GM13976 (cell line): ENCODE measurements at regions not wholly inside any gene's neighbourhood (a gene's known extent, or its start where the extent isn't known, plus 50 kb on each side); places are given as distances from the start of the nearest gene placed in this dataset.

Experiments used
- DNase-seq: peaks from one replicate; pipeline ENCODE4 v3.0.0; 2012; ENCODE audit warnings: low spot score
- in situ Hi-C: fragments of 300-500 bp; cut with MboI; formaldehyde crosslinking; loops from one replicate; pipeline ENCODE4 v1.12.0; 2022; ENCODE audit warnings: low sequenced_read_pairs, mixed read lengths, inconsistent platforms; ENCODE audit not compliant: unreplicated experiment
- TF ChIP-seq, protein P1 (sequence below): IDR thresholded peaks from 2 replicates; pipeline ENCODE4 v1.5.1; 2012; ENCODE audit warnings: borderline replicate concordance, mild to moderate bottlenecking; ENCODE audit not compliant: insufficient read depth; ENCODE audit errors: extremely low read depth, missing control alignments, control extremely low read depth

DNA sequence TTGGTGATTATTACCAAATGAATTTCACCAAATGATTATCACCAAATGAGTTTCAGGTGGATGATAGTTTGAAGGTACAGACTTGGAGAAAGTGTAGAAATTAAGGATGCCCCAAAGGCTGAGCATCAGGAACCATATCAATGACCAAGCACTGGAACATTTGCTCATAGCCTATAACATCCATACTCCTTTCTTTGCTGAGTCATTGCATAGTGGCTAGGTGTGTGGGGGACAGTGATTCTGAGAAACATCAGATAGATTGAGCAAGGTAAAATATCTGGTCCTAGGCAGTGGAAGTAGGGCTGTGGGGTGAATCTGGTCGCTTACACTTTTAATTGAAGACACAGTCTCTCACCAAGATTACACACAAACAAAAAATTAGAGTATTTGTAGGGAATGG lies 1362.5 kb upstream of the PABPC4L start:
- in situ Hi-C loops, result no loop called here
- TF ChIP-seq, protein P1, sequence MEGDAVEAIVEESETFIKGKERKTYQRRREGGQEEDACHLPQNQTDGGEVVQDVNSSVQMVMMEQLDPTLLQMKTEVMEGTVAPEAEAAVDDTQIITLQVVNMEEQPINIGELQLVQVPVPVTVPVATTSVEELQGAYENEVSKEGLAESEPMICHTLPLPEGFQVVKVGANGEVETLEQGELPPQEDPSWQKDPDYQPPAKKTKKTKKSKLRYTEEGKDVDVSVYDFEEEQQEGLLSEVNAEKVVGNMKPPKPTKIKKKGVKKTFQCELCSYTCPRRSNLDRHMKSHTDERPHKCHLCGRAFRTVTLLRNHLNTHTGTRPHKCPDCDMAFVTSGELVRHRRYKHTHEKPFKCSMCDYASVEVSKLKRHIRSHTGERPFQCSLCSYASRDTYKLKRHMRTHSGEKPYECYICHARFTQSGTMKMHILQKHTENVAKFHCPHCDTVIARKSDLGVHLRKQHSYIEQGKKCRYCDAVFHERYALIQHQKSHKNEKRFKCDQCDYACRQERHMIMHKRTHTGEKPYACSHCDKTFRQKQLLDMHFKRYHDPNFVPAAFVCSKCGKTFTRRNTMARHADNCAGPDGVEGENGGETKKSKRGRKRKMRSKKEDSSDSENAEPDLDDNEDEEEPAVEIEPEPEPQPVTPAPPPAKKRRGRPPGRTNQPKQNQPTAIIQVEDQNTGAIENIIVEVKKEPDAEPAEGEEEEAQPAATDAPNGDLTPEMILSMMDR, result no peak
- no peak for DNase-seq

DNA sequence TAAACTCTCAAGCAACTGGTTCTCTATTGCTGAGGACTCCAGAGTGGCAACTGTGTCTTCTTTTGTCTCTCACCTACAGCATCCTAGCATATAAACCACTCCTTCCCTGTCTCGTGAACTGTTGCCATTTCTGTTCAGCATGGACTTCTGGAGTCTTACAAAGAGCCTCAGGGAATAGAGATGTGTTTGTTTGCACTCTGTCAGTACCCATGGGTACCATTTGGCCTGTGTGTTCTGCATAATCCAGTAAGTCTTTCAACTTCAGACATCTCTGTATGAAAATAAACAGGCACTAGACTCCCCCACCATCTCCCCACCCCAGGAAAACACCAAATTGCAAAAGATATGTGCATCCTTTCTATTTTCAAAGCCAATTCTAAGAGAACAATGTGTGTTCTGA lies 1351.6 kb upstream of the PABPC4L start:
- no peak for DNase-seq
- TF ChIP-seq, protein P1, result no peak
- in situ Hi-C loops, result no loop called here

- TF ChIP-seq, protein P1, result no peak
- no peak for DNase-seq
- in situ Hi-C loops, result no loop called here
These were observed 1350.5 kb upstream of the PABPC4L start for GRCh38 chr4:135552131-135552530.

DNA sequence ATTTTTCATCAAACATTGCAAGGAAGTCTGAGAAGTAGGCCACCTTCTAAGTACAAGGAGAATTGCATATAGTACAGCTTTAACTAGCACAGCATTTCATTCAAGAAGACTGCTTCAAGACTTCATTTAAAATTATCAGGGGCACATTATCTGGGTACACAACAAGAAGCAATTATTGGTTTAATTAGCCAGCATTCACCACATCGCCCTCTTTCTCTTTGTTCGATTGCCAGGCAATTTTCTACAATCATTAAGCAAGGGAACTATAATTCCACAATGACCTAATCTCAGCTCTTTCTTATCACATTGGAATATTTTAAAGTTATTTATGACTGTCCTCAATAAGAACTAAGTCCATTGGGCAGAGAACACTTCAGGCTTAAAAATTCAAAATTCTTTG lies 1347.1 kb upstream of the PABPC4L start:
- in situ Hi-C loops, result no loop called here

DNA sequence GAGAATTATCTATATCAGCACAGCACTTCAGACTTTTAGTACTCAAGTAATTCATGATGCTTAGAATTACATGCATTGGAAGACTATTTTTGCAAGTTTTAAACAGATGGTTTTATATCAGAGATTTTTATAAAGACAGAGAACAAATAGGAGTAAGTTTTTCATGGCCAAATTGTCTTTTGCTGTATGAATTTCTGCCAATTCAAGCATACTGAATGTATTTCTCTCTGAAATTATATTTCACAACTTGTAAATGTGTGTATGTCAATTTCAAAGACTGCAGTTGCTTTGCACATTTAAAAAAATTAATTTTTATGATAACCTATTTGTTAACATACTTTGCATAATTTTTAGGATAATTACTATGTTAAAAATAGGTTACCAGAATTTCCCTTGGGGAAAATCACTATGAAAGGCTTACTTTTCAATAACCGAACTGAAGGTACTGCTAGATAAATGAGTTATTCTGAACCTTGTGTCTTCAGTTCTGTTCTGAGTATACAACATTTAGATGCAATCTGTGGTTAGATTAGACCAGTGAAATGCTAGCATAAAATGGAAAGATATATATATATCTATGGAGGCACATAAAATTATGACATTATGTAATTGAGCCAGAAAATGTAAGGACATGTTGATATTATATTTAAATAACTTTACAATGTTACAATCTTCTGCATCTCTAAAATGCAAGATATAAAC lies 1344.2 kb upstream of the PABPC4L start:
- DNase-seq, result no peak
- TF ChIP-seq, protein P1, result no peak
- in situ Hi-C loops, result no loop called here

More for the DNA sequence above, 1347.1 kb upstream of the PABPC4L start:
- no peak for DNase-seq
- TF ChIP-seq, protein P1, result no peak

- no peak for DNase-seq
- TF ChIP-seq, protein P1, result no peak
- in situ Hi-C loops, result no loop called here
These were observed 1337.1 kb upstream of the PABPC4L start for GRCh38 chr4:135538698-135539097.
